SK-N-SH (cell line): ENCODE measurements at regions not wholly inside any gene's neighbourhood (a gene's known extent, or its start where the extent isn't known, plus 50 kb on each side); places are given as distances from the start of the nearest gene placed in this dataset.

ENCODE experiments used
- CTCF ChIA-PET: fragments of 300-600, 350-600 bp; formaldehyde crosslinking; extraction: SDS; loops from one replicate; lab custom pipeline; 2021; lab: Yijun Ruan, JAX
- POLR2A ChIA-PET: fragments of 350-600 bp; sonication (Branson Sonifier 250); formaldehyde crosslinking; extraction: SDS; loops from one replicate; lab custom pipeline; 2020; ENCODE audit warnings: antibody characterized with exemption, inconsistent platforms; lab: Yijun Ruan, JAX
- DNase-seq: peaks from one replicate; pipeline ENCODE4 v3.0.0; 2012
- H2AFZ ChIP-seq: fragments of 200-600 bp; sonication (generic); 2 replicates; pipeline ENCODE4 v1.8.1; 2016; ENCODE audit warnings: antibody characterized with exemption, mild to moderate bottlenecking, low read depth
- H3F3A ChIP-seq: fragments of 200-600 bp; sonication (generic); replicated peaks from 2 replicates; pipeline ENCODE3; 2016; ENCODE audit warnings: antibody characterized with exemption, mild to moderate bottlenecking; ENCODE audit not compliant: insufficient read depth
- H3K27ac ChIP-seq, 2 experiments: fragments of 200-500 bp in 1 of 2; fragments of 200-600 bp in 1 of 2; sonication (Bioruptor generic) in 1 of 2; sonication (generic), shearing (Covaris generic) in 1 of 2; 2 replicates each; pipeline versions ENCODE4 v1.5.1 to v1.6.1; 2014 to 2016; ENCODE audit warnings: low read depth in 2 of 2, inconsistent platforms in 1 of 2, low read length in 1 of 2, mild to moderate bottlenecking in 1 of 2, mixed read lengths in 1 of 2
- H3K27me3 ChIP-seq: fragments of 200-600 bp; sonication (generic), shearing (Covaris generic); 2 replicates; pipeline ENCODE4 v1.6.1; 2016; ENCODE audit warnings: mixed run types; ENCODE audit not compliant: insufficient read depth
- H3K36me3 ChIP-seq, 2 experiments: fragments of 200-500 bp in 1 of 2; fragments of 200-600 bp in 1 of 2; sonication (Bioruptor generic) in 1 of 2; sonication (generic) in 1 of 2; replicated peaks in 1 of 2; 2 replicates each; pipeline versions ENCODE3 to v1.5.1; 2014 to 2016; ENCODE audit warnings: low read length in 1 of 2, mild to moderate bottlenecking in 1 of 2; ENCODE audit not compliant: insufficient read depth in 2 of 2, control insufficient read depth in 1 of 2
- H3K4me1 ChIP-seq, 2 experiments: fragments of 200-500 bp in 1 of 2; fragments of 200-600 bp in 1 of 2; sonication (Bioruptor generic) in 1 of 2; sonication (generic), shearing (Covaris generic) in 1 of 2; 2 replicates each; pipeline versions ENCODE4 v1.5.1 to v1.6.1; 2014 to 2016; ENCODE audit warnings: low read depth in 1 of 2, low read length in 1 of 2, mixed run types in 1 of 2; ENCODE audit not compliant: insufficient read depth in 2 of 2, control insufficient read depth in 1 of 2
- H3K4me2 ChIP-seq: fragments of 200-600 bp; sonication (generic), shearing (Covaris generic); 2 replicates; pipeline ENCODE4 v1.6.1; 2017; ENCODE audit warnings: mixed run types
- H3K4me3 ChIP-seq, 2 experiments: fragments of 200-500 bp in 1 of 2; fragments of 200-600 bp in 1 of 2; sonication (Bioruptor generic) in 1 of 2; sonication (generic), shearing (Covaris generic) in 1 of 2; 2 replicates each; pipeline versions ENCODE4 v1.5.1 to v1.8.1; 2014 to 2016; ENCODE audit warnings: low read depth in 2 of 2, inconsistent platforms in 1 of 2, low read length in 1 of 2, mild to moderate bottlenecking in 1 of 2, mixed read lengths in 1 of 2, moderate library complexity in 1 of 2
- H3K79me2 ChIP-seq: fragments of 200-600 bp; sonication (generic); 2 replicates; pipeline ENCODE4 v1.8.1; 2017; ENCODE audit warnings: mild to moderate bottlenecking; ENCODE audit not compliant: insufficient read depth
- H3K9ac ChIP-seq: fragments of 200-600 bp; sonication (generic); 2 replicates; pipeline ENCODE4 v1.6.1; 2017; ENCODE audit warnings: mixed run types
- H3K9me2 ChIP-seq: fragments of 200-600 bp; sonication (generic); 2 replicates; pipeline ENCODE4 v1.6.1; 2017; ENCODE audit warnings: mixed run types
- H3K9me3 ChIP-seq: fragments of 200-600 bp; sonication (generic); 2 replicates; pipeline ENCODE4 v1.6.1; 2017; ENCODE audit warnings: mixed run types, mild to moderate bottlenecking, moderate library complexity
- H4K20me1 ChIP-seq: fragments of 200-600 bp; sonication (generic); 2 replicates; pipeline ENCODE4 v1.6.1; 2017; ENCODE audit warnings: mild to moderate bottlenecking, mixed run types; ENCODE audit not compliant: insufficient read depth
- CHD2 ChIP-seq: fragments of 150-350 bp; IDR thresholded peaks from 2 replicates; pipeline ENCODE4 v1.6.1; 2018; ENCODE audit warnings: low read length; ENCODE audit not compliant: partially characterized antibody
- EP300 ChIP-seq, 2 experiments: IDR thresholded peaks; 2 replicates each; pipeline versions ENCODE4 v1.4.0 to v1.6.1; 2012; ENCODE audit warnings: borderline replicate concordance in 1 of 2, low read depth in 1 of 2, low read length in 1 of 2
- FOXJ3 ChIP-seq: sonication (generic); formaldehyde crosslinking; IDR thresholded peaks from 2 replicates; pipeline ENCODE4 v1.5.1; 2020; ENCODE audit warnings: mild to moderate bottlenecking, missing genetic modification reagents
- FOXM1 ChIP-seq: IDR thresholded peaks from 2 replicates; pipeline ENCODE4 v1.4.0; 2012; ENCODE audit warnings: low read depth, mild to moderate bottlenecking
- GABPA ChIP-seq: IDR thresholded peaks from 2 replicates; pipeline ENCODE4 v1.4.0; 2012; ENCODE audit warnings: low read depth, mild to moderate bottlenecking
- GATA2 ChIP-seq: sonication (generic); formaldehyde crosslinking; IDR thresholded peaks from 2 replicates; pipeline ENCODE4 v1.5.0; 2020; ENCODE audit warnings: mild to moderate bottlenecking, missing genetic modification reagents
- JUND ChIP-seq: IDR thresholded peaks from 2 replicates; pipeline ENCODE4 v1.4.0; 2012
- MXI1 ChIP-seq: IDR thresholded peaks from 2 replicates; pipeline ENCODE4 v1.6.1; 2012; ENCODE audit warnings: mild to moderate bottlenecking, low read depth, low read length, improper control_type of control experiment
- RCOR1 ChIP-seq: fragments of 150-350 bp; IDR thresholded peaks from 2 replicates; pipeline ENCODE4 v1.6.1; 2017; ENCODE audit warnings: antibody characterized with exemption, low read length
- RFX5 ChIP-seq: IDR thresholded peaks from 2 replicates; pipeline ENCODE4 v1.6.1; 2012; ENCODE audit warnings: mild to moderate bottlenecking, improper control_type of control experiment, low read length
- RXRA ChIP-seq: IDR thresholded peaks from 2 replicates; pipeline ENCODE4 v1.4.0; 2012; ENCODE audit warnings: low read depth, mild to moderate bottlenecking, borderline replicate concordance
- SIN3A ChIP-seq: IDR thresholded peaks from 2 replicates; pipeline ENCODE4 v1.6.1; 2012; ENCODE audit warnings: low read depth, mild to moderate bottlenecking, low read length, moderate library complexity, borderline replicate concordance
- SMC3 ChIP-seq: IDR thresholded peaks from 2 replicates; pipeline ENCODE4 v1.6.1; 2012; ENCODE audit warnings: low read depth, low read length, improper control_type of control experiment
- TCF12 ChIP-seq: IDR thresholded peaks from 2 replicates; pipeline ENCODE4 v1.4.0; 2012
- TEAD4 ChIP-seq: IDR thresholded peaks from 2 replicates; pipeline ENCODE4 v1.4.0; 2012; ENCODE audit warnings: mild to moderate bottlenecking, borderline replicate concordance; ENCODE audit not compliant: insufficient read depth
- YY1 ChIP-seq: IDR thresholded peaks from 2 replicates; pipeline ENCODE4 v1.4.0; 2012; ENCODE audit warnings: low read depth, mild to moderate bottlenecking
- WGBS: methylation state at CpG from one replicate; pipeline ENCODE4 v1.1.6; 2017; ENCODE audit warnings: low lambda C conversion rate; 5-methylcytosine and 5-hydroxymethylcytosine counted together
- TF ChIP-seq, protein P1 (sequence below): IDR thresholded peaks from 2 replicates; pipeline ENCODE4 v1.6.1; 2012; ENCODE audit warnings: mild to moderate bottlenecking, low read depth, low read length, moderate library complexity

DNA sequence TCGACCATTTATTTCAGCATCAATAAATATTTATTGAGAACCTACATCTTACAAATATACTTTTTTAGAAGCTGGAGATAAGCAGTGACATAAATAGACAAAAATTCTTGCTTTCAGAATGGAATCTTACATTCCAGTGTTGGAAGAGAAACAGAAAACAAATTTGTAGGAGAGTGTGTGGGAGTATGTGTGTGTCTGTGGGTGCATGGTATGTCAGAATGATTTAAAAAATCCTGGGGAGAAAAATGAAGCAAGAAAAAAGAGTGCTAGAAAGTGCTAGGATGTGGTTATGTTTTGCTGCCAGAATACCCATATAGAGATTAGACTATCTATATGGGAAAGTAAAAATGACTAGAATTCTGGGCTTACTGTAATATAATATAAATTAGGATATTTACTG, 561.7 kb upstream of the SGO1 start:
- no peak overlapping the region for H3K4me3 ChIP-seq
- POLR2A ChIA-PET: no interaction called here

DNA sequence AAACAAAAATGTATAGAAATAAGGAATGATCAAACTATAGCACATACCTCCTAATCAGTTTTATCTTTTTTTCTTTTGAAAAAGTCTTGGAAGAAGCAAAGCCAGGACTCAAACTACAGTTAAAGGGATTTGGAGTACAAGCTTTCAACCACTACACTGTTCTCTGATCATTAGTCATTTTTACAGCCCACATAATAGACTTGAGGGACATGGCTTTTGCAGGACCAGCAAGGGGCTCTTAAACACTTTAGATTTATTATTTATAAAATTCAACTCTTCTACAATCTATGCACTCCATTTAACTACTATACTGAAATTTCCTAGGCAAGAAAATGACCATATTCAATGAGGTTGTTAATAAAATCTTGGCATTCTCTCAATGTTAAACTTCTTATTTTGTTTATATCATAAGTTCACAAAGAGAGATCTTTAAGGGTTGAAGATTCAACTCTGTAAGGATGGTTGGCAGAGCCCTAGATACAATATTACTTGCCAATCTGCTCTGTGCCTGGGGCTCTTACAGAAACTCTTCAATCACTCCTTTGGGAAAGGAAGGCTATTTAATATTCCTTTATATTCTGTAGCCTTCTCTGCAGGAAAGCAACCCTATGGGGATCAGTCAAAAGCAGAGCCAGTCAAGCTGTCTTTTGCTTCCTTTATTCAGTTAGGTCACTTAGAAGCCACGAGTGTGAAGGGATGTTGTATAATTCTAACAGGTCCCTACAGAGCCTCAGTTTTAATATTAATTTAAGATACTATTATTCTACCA, 557.7 kb upstream of the SGO1 start:
- CTCF ChIA-PET: no interaction called here
- 21% methylated on average over 1 of the region's 1 CpG for WGBS
- Histone ChIP-seq H3K27ac (no peak overlapping the region), H2AFZ (no peak overlapping the region), H3K27me3 (no peaks in the 10 kb centered on the region), H3K4me3 (no peak overlapping the region), H4K20me1 (no peaks in the 10 kb centered on the region), H3K36me3 (no peaks in the 10 kb centered on the region), H3K4me1 (no peaks in the 10 kb centered on the region; a peak in 1 of 4 replicates), H3K9me3 (no peaks in the 10 kb centered on the region), H3K4me2 (no peak overlapping the region), H3K9ac (no peak overlapping the region), H3F3A (no peaks in the 10 kb centered on the region), H3K79me2 (no peaks in the 10 kb centered on the region), H3K9me2 (no peaks in the 10 kb centered on the region)
- DNase-seq: no peak
- POLR2A ChIA-PET: no interaction called here
- no peak for TF ChIP-seq RCOR1
- TF ChIP-seq CHD2: no peak
- no peak for TF ChIP-seq RXRA
- no peak for TF ChIP-seq TEAD4
- TF ChIP-seq EP300 (IDR thresholded peaks at IDR 0.05; ENCODE audit: borderline replicate concordance in 1 of 2, low read depth in 1 of 2, low read length in 1 of 2): no peak
- TF ChIP-seq GATA2 (CRISPR knock-in tag): no peak
- no peak for TF ChIP-seq RFX5
- TF ChIP-seq, protein P1, sequence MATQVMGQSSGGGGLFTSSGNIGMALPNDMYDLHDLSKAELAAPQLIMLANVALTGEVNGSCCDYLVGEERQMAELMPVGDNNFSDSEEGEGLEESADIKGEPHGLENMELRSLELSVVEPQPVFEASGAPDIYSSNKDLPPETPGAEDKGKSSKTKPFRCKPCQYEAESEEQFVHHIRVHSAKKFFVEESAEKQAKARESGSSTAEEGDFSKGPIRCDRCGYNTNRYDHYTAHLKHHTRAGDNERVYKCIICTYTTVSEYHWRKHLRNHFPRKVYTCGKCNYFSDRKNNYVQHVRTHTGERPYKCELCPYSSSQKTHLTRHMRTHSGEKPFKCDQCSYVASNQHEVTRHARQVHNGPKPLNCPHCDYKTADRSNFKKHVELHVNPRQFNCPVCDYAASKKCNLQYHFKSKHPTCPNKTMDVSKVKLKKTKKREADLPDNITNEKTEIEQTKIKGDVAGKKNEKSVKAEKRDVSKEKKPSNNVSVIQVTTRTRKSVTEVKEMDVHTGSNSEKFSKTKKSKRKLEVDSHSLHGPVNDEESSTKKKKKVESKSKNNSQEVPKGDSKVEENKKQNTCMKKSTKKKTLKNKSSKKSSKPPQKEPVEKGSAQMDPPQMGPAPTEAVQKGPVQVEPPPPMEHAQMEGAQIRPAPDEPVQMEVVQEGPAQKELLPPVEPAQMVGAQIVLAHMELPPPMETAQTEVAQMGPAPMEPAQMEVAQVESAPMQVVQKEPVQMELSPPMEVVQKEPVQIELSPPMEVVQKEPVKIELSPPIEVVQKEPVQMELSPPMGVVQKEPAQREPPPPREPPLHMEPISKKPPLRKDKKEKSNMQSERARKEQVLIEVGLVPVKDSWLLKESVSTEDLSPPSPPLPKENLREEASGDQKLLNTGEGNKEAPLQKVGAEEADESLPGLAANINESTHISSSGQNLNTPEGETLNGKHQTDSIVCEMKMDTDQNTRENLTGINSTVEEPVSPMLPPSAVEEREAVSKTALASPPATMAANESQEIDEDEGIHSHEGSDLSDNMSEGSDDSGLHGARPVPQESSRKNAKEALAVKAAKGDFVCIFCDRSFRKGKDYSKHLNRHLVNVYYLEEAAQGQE: no peak
- TF ChIP-seq YY1: no peak
- no peak for TF ChIP-seq SMC3
- no peak for TF ChIP-seq MXI1
- TF ChIP-seq FOXM1: no peak
- no peak for TF ChIP-seq FOXJ3 (CRISPR knock-in tag)
- no peak for TF ChIP-seq SIN3A
- TF ChIP-seq GABPA: no peak

More for the DNA sequence above, 561.7 kb upstream of the SGO1 start:
- Histone ChIP-seq H3F3A (no peaks in the 10 kb centered on the region), H3K9me3 (no peaks in the 10 kb centered on the region), H3K36me3 (no peaks in the 10 kb centered on the region), H3K27me3 (no peaks in the 10 kb centered on the region), H4K20me1 (no peaks in the 10 kb centered on the region), H3K9ac (no peak overlapping the region), H2AFZ (no peak overlapping the region), H3K9me2 (no peaks in the 10 kb centered on the region), H3K79me2 (no peaks in the 10 kb centered on the region), H3K4me2 (no peak overlapping the region), H3K4me1 (no peaks in the 10 kb centered on the region), H3K27ac (no peak overlapping the region; a peak in 1 of 4 replicates)
- no peak for DNase-seq
- TF ChIP-seq JUND (no peak), TEAD4 (no peak), EP300 (IDR thresholded peaks at IDR 0.05; ENCODE audit: borderline replicate concordance in 1 of 2, low read depth in 1 of 2, low read length in 1 of 2) (no peak), TCF12 (0 out of 2 replicates have a peak, but pooled peaks have one; percentile 18), MXI1 (no peak)
- CTCF ChIA-PET: interaction anchor here (1.9 kb wide), 1 partner anchor 182 kb away, joined by 4 read pairs; no protein-coding TSS in a partner anchor
- 7% methylated on average over 1 of the region's 1 CpG for WGBS
